SU-DHL-6 (cell line): ENCODE measurements at regions not wholly inside any gene's neighbourhood (a gene's known extent, or its start where the extent isn't known, plus 50 kb on each side); places are given as distances from the start of the nearest gene placed in this dataset.
"Not testable (repeated sequence)": the region's sequence is repeated elsewhere in the genome, so short reads cannot be mapped to it uniquely, and the experiment has no call there.

Experiments used
- H2AFZ ChIP-seq: fragments of 200-600 bp; sonication (generic); 2 replicates; pipeline ENCODE4 v1.6.1; 2014; ENCODE audit warnings: low read depth, mild to moderate bottlenecking, moderate library complexity, mixed read lengths, antibody characterized with exemption, low read length; ENCODE audit not compliant: severe bottlenecking
- H3F3A ChIP-seq: fragments of 200-600 bp; shearing (Covaris generic); 2 replicates; pipeline ENCODE4 v1.6.0; 2016; ENCODE audit warnings: antibody characterized with exemption, mild to moderate bottlenecking; ENCODE audit not compliant: insufficient read depth
- H3K27ac ChIP-seq: fragments of 200-600 bp; sonication (generic); 2 replicates; pipeline ENCODE4 v1.5.1; 2016; ENCODE audit warnings: low read depth, mild to moderate bottlenecking, low read length, moderate library complexity, mixed read lengths
- H3K27me3 ChIP-seq: fragments of 200-600 bp; sonication (generic), shearing (Covaris generic); 2 replicates; pipeline ENCODE4 v1.6.0; 2014; ENCODE audit warnings: mild to moderate bottlenecking, low read length
- H3K36me3 ChIP-seq: fragments of 200-600 bp; sonication (generic); 2 replicates; pipeline ENCODE4 v1.6.1; 2014; ENCODE audit warnings: mild to moderate bottlenecking, low read length, mixed read lengths
- H3K4me2 ChIP-seq: fragments of 300-600, 200-600 bp; shearing (Covaris generic), sonication (generic); 2 replicates; pipeline ENCODE4 v1.6.0; 2014; ENCODE audit warnings: low read length, low read depth, mild to moderate bottlenecking; ENCODE audit not compliant: poor library complexity, severe bottlenecking
- H3K4me3 ChIP-seq: fragments of 200-600 bp; sonication (generic); 2 replicates; pipeline ENCODE4 v1.5.1; 2014; ENCODE audit warnings: antibody characterized with exemption, low read length, mild to moderate bottlenecking, mixed read lengths; ENCODE audit not compliant: insufficient read depth, poor library complexity, severe bottlenecking
- H3K79me2 ChIP-seq: fragments of 200-600 bp; sonication (generic); 2 replicates; pipeline ENCODE4 v1.6.1; 2014; ENCODE audit warnings: mild to moderate bottlenecking, low read length, moderate library complexity; ENCODE audit not compliant: insufficient read depth
- H3K9ac ChIP-seq: fragments of 200-600 bp; sonication (generic); 2 replicates; pipeline ENCODE4 v1.7.0; 2014; ENCODE audit warnings: mild to moderate bottlenecking, low read length
- H3K9me2 ChIP-seq: fragments of 200-600 bp; sonication (generic); replicated peaks from 2 replicates; pipeline ENCODE4 v1.6.1; 2014; ENCODE audit warnings: low read length; ENCODE audit not compliant: insufficient read depth
- H3K9me3 ChIP-seq: fragments of 200-600 bp; sonication (generic); 2 replicates; pipeline ENCODE4 v1.6.1; 2014; ENCODE audit warnings: low read length, mixed read lengths; ENCODE audit not compliant: insufficient read depth
- H4K20me1 ChIP-seq: fragments of 200-600 bp; sonication (generic); 2 replicates; pipeline ENCODE4 v1.6.1; 2014; ENCODE audit warnings: low read depth, mild to moderate bottlenecking, antibody characterized with exemption, low read length, moderate library complexity, mixed read lengths
- EZH2phosphoT487 ChIP-seq: fragments of 200-600 bp; sonication (generic), shearing (Covaris generic); conservative IDR thresholded peaks from 2 replicates; pipeline ENCODE4 v1.6.1; 2018; ENCODE audit warnings: mild to moderate bottlenecking, antibody characterized with exemption, low read length, moderate library complexity, mixed read lengths
- TF ChIP-seq, protein P1 (sequence below): fragments of 200-600 bp; sonication (generic); IDR thresholded peaks from one replicate; pipeline ENCODE4 v1.5.1; 2017; ENCODE audit warnings: antibody characterized with exemption, mild to moderate bottlenecking, low read length, moderate library complexity; ENCODE audit not compliant: insufficient read depth, poor library complexity, severe bottlenecking

DNA sequence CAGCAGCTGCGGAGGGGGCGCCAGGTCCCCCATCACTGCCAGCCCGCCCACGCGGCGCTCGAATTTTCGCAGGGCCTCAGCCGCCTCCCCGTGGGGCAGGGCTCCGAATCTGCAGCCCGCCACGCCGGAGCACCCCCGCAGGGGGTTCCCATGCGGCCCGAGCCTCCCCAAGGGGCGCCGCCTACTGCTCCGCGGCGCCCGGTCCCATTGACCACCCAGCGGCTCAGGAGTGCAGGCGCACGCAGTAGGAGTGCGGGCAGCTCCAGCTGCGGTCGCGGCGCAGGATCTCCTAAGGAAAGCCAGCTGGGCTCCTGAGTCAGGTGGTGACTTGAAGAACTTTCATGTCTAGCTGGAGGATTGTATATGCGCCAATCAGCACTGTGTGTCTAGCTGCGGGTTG is 155.3 kb upstream of the RREB1 start:
- Histone ChIP-seq H4K20me1 (no peaks in the 10 kb centered on the region), H3F3A (no peaks in the 10 kb centered on the region), H3K9me3 (peaks cover 16% of the 10 kb centered on the region; the same call in 1 of the 2 replicates), H3K27ac (no peak overlapping the region), H2AFZ (no peak overlapping the region), H3K79me2 (no peaks in the 10 kb centered on the region), H3K9ac (no peak overlapping the region), H3K27me3 (no peaks in the 10 kb centered on the region), H3K4me3 (no peak overlapping the region), H3K9me2 (no peaks in the 10 kb centered on the region), H3K4me2 (no peak overlapping the region), H3K36me3 (no peaks in the 10 kb centered on the region)
- no peak for TF ChIP-seq EZH2phosphoT487

DNA sequence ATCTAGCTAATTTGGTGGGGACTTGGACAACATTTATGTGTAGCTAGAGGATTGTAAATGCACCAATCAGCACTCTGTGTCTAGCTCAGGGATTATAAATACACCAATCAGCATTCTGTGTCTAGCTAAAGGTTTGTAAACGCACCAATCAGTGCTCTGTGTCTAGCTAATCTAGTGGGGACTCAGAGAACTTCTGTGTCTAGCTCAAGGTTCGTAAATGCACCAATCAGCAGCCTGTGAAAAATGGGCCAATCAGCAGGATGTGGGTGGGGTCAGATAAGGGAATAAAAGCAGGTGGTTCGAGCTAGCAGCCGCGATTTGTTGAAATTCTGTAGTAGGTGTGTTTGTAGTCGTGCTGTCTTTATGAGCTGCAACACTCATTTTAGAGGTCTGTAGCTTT is 154.8 kb upstream of the RREB1 start:
- not testable (repeated sequence) for H3K79me2 ChIP-seq, H3K9me2 ChIP-seq, H4K20me1 ChIP-seq

DNA sequence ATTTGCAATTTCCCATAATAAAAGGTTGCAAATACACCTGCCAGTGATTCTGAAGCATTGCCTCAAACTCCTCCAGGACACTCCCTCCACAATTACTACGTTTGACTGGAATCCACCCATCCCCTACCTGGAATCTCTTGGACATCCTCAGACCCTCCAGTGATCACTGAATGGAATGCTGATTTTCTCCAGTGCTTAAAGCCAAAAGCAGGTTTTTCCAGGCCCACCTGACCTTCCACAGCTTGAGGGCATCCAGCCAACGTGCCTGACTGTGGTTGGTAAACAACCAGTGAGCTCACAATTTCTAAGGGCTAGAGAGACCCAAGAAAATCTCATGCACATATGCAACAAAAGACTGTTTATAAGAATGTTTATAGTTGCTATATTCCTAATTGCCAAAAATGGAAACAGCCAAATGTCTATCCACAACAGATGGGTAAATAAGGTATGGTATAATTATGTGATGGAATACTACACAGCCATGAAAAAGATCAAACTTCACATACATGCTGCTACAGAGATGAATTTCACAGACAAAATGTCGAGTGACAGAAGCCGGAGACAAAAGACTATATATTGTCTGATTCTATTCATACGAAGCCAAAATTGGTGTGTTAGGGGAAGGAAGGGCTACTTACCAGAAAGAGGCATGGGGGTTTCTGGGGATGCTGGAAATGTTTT is 147.1 kb upstream of the RREB1 start:
- Histone ChIP-seq H4K20me1 (no peaks in the 10 kb centered on the region), H3K4me3 (no peak overlapping the region), H3F3A (no peaks in the 10 kb centered on the region), H3K4me2 (no peak overlapping the region), H3K9ac (no peak overlapping the region), H3K36me3 (no peaks in the 10 kb centered on the region), H3K9me3 (no peaks in the 10 kb centered on the region), H3K79me2 (no peaks in the 10 kb centered on the region), H2AFZ (no peak overlapping the region), H3K27me3 (no peaks in the 10 kb centered on the region), H3K27ac (no peak overlapping the region), H3K9me2 (no peaks in the 10 kb centered on the region)
- TF ChIP-seq EZH2phosphoT487: no peak
- TF ChIP-seq, protein P1, sequence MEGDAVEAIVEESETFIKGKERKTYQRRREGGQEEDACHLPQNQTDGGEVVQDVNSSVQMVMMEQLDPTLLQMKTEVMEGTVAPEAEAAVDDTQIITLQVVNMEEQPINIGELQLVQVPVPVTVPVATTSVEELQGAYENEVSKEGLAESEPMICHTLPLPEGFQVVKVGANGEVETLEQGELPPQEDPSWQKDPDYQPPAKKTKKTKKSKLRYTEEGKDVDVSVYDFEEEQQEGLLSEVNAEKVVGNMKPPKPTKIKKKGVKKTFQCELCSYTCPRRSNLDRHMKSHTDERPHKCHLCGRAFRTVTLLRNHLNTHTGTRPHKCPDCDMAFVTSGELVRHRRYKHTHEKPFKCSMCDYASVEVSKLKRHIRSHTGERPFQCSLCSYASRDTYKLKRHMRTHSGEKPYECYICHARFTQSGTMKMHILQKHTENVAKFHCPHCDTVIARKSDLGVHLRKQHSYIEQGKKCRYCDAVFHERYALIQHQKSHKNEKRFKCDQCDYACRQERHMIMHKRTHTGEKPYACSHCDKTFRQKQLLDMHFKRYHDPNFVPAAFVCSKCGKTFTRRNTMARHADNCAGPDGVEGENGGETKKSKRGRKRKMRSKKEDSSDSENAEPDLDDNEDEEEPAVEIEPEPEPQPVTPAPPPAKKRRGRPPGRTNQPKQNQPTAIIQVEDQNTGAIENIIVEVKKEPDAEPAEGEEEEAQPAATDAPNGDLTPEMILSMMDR: no peak

More for the DNA sequence above, 154.8 kb upstream of the RREB1 start:
- peaks cover 16% of the 10 kb centered on the region; the same call in 1 of the 2 replicates for H3K9me3 ChIP-seq
- H2AFZ ChIP-seq, H3K4me3 ChIP-seq, H3K36me3 ChIP-seq, H3K27ac ChIP-seq, H3F3A ChIP-seq, H3K4me2 ChIP-seq, H3K9ac ChIP-seq, H3K27me3 ChIP-seq: not testable (repeated sequence)

DNA sequence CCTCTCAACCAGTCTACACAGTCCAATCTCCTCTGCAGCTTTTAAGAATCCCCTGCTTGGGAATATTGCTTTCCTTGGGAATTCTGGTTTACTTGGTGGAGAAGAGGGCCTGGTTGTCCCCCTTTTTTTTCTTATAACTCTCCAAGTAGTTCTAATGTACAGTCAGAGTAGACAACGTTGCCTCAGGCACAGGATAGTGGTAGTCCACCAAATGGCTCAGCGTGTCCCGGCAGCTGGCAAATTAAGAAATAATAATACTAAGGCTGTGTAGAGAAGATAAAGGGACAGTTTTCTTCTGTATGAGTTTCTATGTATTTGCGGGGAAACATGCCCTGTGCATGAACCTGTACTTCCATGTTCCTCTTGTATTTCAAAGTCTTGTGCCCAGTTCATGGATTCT is 145.7 kb upstream of the RREB1 start:
- no peaks in the 10 kb centered on the region for H3K36me3 ChIP-seq
- H3K9me3 ChIP-seq: no peaks in the 10 kb centered on the region
- no peaks in the 10 kb centered on the region for H3K9me2 ChIP-seq
- no peaks in the 10 kb centered on the region for H3K27me3 ChIP-seq
- H3K27ac ChIP-seq: no peak overlapping the region
- H3K4me2 ChIP-seq: no peak overlapping the region
- H4K20me1 ChIP-seq: no peaks in the 10 kb centered on the region
- no peak overlapping the region for H3K9ac ChIP-seq
- no peak for TF ChIP-seq EZH2phosphoT487
- TF ChIP-seq, protein P1: no peak
- no peak overlapping the region for H3K4me3 ChIP-seq
- H2AFZ ChIP-seq: no peak overlapping the region
- no peaks in the 10 kb centered on the region for H3F3A ChIP-seq
- no peaks in the 10 kb centered on the region for H3K79me2 ChIP-seq
